ENCODE measurements at regions not wholly inside any gene's neighbourhood (a gene's known extent, or its start where the extent isn't known, plus 50 kb on each side); places are given as distances from the start of the nearest gene placed in this dataset.

GRCh38 chr18:73639788-73640187 lies 507.8 kb downstream of the FBXO15 start:
- no peak for DNase-seq (ENCODE audit: low spot score)

- DNase-seq (ENCODE audit: low spot score), result no peak
These were observed 508.9 kb downstream of the FBXO15 start for GRCh38 chr18:73638709-73639108.

- DNase-seq (ENCODE audit: low spot score), result no peak
These were observed 511.3 kb downstream of the FBXO15 start for GRCh38 chr18:73636355-73636754.

DNA sequence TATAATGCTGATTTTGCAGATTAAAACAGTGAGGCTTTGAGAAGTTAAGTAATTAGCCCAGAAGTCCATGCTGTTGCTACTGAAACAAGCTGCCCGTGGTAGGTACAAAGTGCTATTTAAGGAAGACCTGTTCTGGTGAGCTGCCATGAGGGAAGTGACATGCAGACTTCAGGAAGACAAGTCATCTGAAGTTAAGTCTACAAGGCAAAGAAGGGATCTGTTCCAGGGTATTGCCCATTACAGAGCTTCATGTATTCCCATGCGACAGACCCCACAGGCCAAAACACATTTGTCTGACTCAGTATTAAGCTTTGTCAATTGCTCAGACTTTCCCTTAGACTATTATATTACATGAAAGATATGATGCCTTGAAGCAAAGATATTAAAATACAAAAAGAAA lies 520.8 kb downstream of the FBXO15 start:
- no peak for DNase-seq (ENCODE audit: low spot score)

- DNase-seq (ENCODE audit: low spot score), result no peak
These were observed 521.4 kb downstream of the FBXO15 start for GRCh38 chr18:73626221-73626620.

GRCh38 chr18:73621091-73621490 lies 526.5 kb downstream of the FBXO15 start:
- no peak for DNase-seq (ENCODE audit: low spot score)

DNA sequence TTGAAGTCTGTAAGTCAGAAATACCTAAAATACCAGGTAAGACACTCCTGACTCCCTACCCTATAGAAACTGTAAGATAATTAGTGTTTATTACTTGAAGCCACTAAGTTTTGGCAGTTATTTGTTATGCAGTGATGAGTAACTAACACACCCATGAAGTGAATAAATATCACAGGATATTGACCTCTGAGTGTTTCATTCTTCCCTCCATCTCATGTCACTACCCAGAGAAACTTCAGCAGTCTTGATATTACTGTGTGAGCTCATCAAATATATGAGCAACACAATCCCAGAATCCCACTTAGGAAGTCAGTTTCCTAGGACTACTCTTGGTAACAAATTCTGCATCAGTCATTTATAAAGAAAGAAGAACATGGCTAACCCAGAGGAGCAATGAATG lies 529.7 kb downstream of the FBXO15 start:
- DNase-seq (ENCODE audit: low spot score), result no peak

- no peak for DNase-seq (ENCODE audit: low spot score)
These were observed 532.1 kb downstream of the FBXO15 start for GRCh38 chr18:73615506-73615905.

DNA sequence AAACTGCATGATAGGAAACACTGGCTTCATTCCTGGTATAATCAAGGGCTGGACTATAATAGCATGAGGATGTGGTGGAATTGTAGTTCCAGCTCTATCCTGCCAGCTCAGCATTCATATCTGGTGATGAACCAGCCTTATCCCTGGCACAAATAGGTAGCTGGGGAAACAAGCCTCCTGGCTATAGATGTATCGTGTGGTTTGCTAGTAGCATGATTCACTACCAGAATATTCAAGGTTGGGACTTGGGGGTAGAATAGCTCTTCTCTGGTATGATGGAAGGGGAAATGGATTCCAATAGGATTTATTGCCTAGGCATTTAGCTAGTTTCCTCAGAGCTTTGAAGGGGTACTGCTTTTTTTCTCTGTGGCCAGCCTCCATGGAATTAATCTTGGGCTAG lies 532.8 kb downstream of the FBXO15 start:
- no peak for DNase-seq (ENCODE audit: low spot score)

- DNase-seq (ENCODE audit: low spot score), result no peak
These were observed 533.8 kb downstream of the FBXO15 start for GRCh38 chr18:73613706-73614340.

DNA sequence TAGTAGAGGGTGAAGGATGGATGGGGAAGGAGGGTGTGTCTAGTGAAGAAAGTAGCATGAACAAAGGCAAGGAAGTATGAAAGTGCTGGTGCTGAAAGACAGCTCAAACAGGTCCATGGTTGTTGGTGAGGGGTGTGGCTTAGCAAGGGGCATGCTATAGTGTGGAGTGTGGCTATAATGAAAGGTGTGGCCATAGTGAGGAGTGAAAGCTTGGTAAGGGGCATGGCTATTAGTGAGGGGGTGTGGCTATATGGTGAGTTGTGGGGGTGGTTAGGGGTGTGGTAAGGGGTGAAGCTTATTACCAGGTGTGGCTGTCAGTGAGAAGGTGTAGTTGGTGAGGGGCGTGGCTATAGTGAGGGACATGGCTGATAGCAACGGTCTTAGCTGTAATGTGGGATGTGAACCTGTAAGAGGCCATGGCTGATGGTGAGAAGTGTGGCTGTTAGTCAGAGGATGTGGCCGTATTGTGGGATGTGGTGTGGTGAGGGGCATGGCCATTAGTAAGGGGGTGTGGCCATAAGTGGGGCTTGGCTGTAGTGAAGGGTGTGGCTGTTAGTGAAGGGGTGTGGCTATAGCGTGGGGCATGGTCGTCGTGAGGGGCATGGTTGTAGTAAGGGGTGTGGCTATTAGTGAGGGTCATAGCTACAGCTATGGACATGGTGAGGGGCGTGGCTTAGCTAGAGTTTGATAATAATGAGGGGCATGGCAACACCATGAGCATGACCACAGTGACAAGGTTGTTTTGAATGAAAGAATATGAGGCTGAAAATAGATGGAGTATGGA lies 549.6 kb downstream of the FBXO15 start:
- DNase-seq (ENCODE audit: low spot score), result no peak

GRCh38 chr18:73594749-73595148 lies 552.9 kb downstream of the FBXO15 start:
- DNase-seq (ENCODE audit: low spot score), result no peak

GRCh38 chr18:73593207-73593606 lies 554.4 kb downstream of the FBXO15 start:
- no peak for DNase-seq (ENCODE audit: low spot score)

DNA sequence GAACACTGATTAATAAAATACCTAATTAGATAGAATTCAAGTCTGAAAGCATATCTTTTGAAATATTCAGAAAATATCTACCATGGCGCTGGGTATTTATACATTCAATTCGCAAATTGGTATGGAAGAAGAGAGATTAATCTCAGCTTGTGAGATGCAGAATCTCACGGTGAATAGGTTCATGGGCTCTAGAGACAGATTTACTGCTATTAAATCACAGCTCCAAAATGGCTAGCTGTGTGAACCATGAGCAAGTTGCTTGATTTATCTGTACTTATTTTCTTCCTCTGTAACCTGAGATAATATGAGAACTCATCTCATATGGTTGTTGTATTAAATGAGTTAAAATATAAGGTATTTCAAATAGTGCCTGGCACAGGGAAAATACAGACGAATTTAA lies 556.7 kb downstream of the FBXO15 start:
- no peak for DNase-seq (ENCODE audit: low spot score)

DNA sequence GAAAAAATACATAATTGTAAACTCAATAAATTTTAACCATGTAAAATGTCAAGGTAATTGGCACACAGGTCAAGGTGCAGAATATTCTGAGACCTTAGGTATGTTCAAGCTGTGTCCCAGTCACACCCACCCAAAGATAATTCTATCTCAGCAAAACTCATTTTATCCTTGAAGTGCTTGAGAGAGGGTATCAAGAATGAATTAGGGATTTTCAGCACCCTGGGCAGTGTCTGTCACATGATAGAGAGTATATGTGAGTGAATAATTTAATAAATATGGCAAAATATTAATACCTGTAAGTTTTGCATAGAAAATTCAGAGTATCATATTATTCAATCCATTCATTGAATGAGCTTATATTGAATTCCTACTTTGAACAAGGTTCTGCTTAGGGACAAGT lies 567.9 kb downstream of the FBXO15 start:
- no peak for DNase-seq (ENCODE audit: low spot score)

- DNase-seq (ENCODE audit: low spot score), result no peak
These were observed 570.3 kb downstream of the FBXO15 start for GRCh38 chr18:73577365-73577764.

DNA sequence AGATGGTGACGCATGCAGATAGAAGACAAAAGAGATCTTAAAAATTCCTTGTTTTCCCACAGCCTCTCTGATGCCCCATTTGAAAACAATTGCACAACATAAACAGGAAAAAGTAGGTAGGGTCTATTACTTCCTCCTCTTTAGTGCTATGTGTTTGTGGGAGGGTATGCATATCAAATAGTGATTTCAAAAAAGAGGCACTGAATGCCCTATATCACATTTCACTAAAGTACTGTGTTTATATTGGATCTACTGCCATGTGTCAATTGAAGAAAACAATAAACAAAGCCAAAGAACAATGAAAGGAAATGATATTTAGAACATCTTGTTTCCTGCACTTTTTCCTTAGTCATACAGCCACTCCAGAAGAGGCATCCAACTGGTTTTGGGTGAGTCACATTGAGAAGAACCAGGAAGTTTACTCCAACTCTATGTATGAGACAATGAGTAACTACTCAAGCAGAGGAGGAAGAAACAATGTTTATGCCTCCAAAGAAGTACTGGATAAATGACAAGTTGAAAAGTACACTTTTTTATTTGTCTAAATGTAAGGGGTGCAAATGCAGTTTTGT lies 583.6 kb downstream of the FBXO15 start:
- DNase-seq (ENCODE audit: low spot score), result peak; percentile 16

DNA sequence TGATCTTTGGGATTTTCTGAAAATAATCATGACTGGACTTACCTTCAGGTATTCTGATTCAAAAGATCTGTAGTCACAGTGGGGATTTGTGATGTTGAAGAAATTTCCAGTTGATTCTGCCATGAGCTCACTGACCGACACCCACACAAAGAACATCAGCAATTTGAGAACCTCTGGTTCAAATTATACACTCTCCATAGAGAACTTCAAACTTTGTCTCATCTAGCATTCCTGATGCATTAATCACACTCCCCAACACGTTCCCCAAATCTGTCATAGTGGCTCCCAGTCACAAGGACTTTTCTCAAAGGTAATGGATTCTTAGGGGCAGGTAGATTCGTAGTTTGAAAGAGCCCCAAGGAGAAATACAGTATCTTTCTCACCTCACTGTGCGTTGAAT lies 584.3 kb downstream of the FBXO15 start:
- DNase-seq (ENCODE audit: low spot score), result no peak

GRCh38 chr18:73556904-73557303 lies 590.7 kb downstream of the FBXO15 start:
- DNase-seq (ENCODE audit: low spot score), result no peak

DNA sequence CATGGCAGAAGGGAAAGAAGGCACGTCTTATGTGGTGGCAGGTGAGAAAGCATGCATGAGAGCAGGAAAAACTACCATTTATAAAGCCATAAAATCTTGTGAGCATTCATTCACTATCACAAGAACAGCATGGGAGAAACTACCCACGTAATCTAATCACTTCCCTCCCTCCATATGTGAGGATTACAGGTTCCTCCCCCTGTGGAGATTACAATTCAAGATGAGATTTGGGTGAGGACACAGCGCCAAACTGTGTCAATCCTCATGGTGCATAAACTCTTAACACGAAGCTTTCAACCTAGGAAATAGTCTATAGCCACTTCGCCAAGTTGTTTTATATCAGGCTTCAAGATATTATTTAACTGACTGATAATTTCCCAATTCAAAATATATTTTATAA lies 595.5 kb downstream of the FBXO15 start:
- DNase-seq (ENCODE audit: low spot score), result no peak

DNA sequence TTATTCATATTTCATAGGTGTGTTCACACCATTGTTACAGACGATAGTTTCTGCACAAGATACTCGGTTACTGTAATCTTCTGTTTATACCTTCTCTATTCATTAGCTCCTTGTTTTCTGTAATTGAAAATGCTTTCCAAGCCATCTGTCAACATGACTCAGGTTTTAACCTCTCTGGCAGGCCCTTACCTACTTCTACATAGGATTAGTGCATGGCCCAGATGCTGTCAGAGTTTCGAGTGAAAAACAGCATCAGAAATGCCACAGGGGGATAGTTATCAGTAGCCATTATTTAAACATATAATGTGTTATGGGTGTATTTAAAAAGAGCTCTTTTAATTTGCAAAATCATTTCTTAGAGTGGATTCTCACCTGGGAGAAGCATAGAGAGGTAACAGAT lies 596.4 kb downstream of the FBXO15 start:
- DNase-seq (ENCODE audit: low spot score), result no peak

GRCh38 chr18:73549236-73549635 lies 598.4 kb downstream of the FBXO15 start:
- DNase-seq (ENCODE audit: low spot score), result no peak

DNA sequence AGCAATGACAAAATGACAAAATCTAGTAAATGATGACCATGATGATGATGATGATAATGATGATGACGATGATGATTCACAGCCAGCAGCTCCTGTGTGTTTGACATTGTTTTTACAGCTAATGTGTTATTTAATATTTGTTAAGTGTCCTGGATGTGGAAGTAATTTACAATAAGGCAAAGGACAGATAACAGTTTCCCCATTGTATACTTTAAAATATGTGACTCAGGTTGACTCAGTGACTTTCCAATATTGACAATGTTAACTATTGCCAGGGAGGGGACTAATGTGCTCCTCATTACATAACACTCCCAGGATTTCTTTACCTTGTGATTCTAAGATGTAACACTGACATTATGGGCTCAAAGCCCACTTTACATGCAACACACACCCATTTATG lies 602.2 kb downstream of the FBXO15 start:
- DNase-seq (ENCODE audit: low spot score), result no peak

DNA sequence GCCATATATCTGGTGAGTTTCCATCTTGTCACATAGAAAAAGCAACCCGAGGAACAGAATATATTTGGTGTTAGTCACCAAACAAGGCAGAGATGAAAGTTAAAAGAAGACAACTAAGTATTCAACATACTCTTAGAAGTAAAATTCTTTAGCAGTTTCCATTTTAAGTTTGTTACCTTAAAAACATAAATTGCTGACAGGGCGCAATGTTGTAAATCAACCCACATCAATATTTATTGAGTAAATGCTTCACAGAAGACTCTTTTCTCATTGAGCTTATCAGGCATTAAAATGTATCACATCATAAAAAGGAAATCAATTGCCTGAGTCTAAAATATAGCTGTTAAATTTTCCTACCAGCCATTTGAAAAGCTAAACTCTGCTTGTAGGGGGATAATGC lies 603.0 kb downstream of the FBXO15 start:
- DNase-seq (ENCODE audit: low spot score), result no peak
